ENCODE measurements at regions not wholly inside any gene's neighbourhood (a gene's known extent, or its start where the extent isn't known, plus 50 kb on each side); places are given as distances from the start of the nearest gene placed in this dataset.

DNA sequence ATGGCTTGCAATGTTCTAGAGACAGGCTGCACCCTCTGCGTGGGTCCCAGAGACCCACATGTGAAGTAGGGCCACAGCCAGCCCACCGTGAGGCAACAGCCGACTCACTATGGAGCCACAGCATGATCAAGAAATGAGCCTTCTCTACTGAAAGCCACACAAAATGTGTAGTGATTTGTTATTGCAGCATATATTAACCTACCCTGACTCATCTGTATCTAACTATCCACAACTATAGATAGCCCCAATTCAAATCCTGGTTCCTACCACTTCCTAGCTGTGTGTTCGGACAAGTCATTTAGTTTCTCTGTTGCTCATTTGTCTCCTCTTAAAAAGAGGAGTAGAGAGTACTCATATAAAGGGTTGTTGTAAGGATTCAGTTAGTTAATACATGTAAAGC is 1152.3 kb downstream of the BCL11B start:
- no peaks in the 10 kb centered on the region for H3K4me1 Mint-ChIP-seq
- peaks cover 14% of the 10 kb centered on the region for H3K9me3 Mint-ChIP-seq
- no peak for ATAC-seq (ENCODE audit: low read depth)
- intact Hi-C loops (cut with micrococcal nuclease) = no loop called here
- DNase-seq = no peak
- H3K36me3 Mint-ChIP-seq (ENCODE audit: low read depth) = no peaks in the 10 kb centered on the region
- ChIA-PET CTCF (no interaction called here), POLR2A (no interaction called here)
- no peak overlapping the region for H3K4me3 Mint-ChIP-seq
- no peak overlapping the region for H3K27ac Mint-ChIP-seq
- TF ChIP-seq, protein P1, sequence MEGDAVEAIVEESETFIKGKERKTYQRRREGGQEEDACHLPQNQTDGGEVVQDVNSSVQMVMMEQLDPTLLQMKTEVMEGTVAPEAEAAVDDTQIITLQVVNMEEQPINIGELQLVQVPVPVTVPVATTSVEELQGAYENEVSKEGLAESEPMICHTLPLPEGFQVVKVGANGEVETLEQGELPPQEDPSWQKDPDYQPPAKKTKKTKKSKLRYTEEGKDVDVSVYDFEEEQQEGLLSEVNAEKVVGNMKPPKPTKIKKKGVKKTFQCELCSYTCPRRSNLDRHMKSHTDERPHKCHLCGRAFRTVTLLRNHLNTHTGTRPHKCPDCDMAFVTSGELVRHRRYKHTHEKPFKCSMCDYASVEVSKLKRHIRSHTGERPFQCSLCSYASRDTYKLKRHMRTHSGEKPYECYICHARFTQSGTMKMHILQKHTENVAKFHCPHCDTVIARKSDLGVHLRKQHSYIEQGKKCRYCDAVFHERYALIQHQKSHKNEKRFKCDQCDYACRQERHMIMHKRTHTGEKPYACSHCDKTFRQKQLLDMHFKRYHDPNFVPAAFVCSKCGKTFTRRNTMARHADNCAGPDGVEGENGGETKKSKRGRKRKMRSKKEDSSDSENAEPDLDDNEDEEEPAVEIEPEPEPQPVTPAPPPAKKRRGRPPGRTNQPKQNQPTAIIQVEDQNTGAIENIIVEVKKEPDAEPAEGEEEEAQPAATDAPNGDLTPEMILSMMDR (IDR thresholded peaks at IDR 0.05) = no peak
- H3K27me3 Mint-ChIP-seq = no peaks in the 10 kb centered on the region

DNA sequence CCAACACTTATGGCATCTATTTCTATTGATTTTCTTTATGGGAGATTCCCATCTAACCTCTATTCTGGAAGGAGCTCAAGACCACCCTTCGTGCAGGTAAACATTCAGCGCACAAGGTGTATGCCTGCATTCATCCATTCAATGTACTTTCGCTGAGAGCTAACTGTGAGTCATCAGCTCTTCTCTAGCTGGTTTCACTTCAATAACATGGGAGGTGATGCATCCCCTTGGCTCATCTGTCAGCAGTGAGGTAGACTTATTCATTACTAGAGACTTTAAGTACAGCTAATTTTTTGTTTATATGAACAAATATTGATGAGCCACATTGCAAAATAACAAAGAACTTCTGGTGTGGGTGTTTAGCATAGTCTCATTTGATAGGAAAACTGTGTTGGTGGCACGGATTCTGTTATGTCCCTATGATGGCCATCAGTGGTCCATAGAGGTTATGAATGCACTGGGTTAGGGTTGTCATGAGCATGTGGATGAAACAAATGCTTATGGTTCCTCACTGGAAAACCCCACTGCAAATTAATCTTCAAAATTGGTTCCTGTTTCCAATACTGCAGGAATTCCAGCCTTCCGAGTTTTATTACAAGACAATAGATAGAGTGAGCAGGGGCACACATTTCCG is 1151.0 kb downstream of the BCL11B start:
- Mint-ChIP-seq H3K27ac (no peak overlapping the region), H3K27me3 (no peaks in the 10 kb centered on the region), H3K36me3 (ENCODE audit: low read depth) (no peaks in the 10 kb centered on the region), H3K4me1 (no peaks in the 10 kb centered on the region), H3K4me3 (no peak overlapping the region), H3K9me3 (peaks cover 17% of the 10 kb centered on the region)
- DNase-seq (no peak), ATAC-seq (ENCODE audit: low read depth) (no peak)
- intact Hi-C loops (cut with micrococcal nuclease) = no loop called here
- CTCF ChIA-PET = no interaction called here
- POLR2A ChIA-PET = no interaction called here
- TF ChIP-seq, protein P1 (IDR thresholded peaks at IDR 0.05) = no peak

DNA sequence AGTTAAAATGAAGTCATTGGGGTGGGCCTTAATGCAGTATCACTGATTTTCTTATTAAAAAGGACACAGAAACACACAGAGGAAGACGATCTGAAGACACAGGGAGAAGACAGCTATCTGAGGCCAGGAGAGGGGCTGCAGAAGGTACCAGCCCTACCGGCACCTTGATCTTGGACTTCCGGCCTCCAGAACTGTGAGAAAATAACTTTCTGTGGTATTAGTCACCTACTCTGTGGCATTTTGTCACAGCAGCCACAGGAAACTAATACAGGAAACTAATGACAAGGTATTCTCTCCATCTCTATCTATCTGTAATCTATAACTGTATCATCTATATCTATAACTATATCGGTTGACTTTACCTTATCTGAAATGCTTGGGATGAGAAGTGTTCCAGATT is 1149.5 kb downstream of the BCL11B start:
- H3K4me3 Mint-ChIP-seq = no peak overlapping the region
- intact Hi-C loops (cut with micrococcal nuclease) = no loop called here
- ATAC-seq (ENCODE audit: low read depth) (no peak), DNase-seq (no peak)
- no peak overlapping the region for H3K27ac Mint-ChIP-seq
- POLR2A ChIA-PET = no interaction called here
- TF ChIP-seq, protein P1 (IDR thresholded peaks at IDR 0.05) = no peak
- H3K4me1 Mint-ChIP-seq = no peaks in the 10 kb centered on the region
- H3K27me3 Mint-ChIP-seq = no peaks in the 10 kb centered on the region
- no peaks in the 10 kb centered on the region for H3K36me3 Mint-ChIP-seq (ENCODE audit: low read depth)
- CTCF ChIA-PET = no interaction called here
- H3K9me3 Mint-ChIP-seq = peaks cover 18% of the 10 kb centered on the region

DNA sequence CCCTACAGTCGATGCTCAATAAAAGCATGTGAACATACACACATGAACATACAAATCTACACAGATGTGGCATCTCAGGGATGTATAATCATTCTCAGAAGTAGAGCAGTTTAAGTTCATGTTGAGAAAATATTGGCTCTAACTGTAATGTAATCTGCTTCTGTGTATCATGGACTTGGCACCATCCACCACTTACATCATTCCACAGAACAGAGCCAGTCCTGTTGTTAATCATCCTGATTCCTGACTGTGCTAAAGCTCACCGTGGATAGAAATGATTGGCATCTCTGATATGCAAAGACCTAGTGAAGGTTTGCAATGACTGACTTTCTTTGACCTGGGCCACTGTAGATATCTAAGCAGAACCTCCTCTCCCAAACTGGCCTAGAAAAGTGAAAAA is 1141.3 kb downstream of the BCL11B start:
- TF ChIP-seq, protein P1 (IDR thresholded peaks at IDR 0.05) = no peak
- DNase-seq (no peak), ATAC-seq (ENCODE audit: low read depth) (no peak)
- no peaks in the 10 kb centered on the region for H3K36me3 Mint-ChIP-seq (ENCODE audit: low read depth)
- H3K27ac Mint-ChIP-seq = no peak overlapping the region
- POLR2A ChIA-PET = no interaction called here
- H3K9me3 Mint-ChIP-seq = peaks cover 9% of the 10 kb centered on the region
- no peaks in the 10 kb centered on the region for H3K4me1 Mint-ChIP-seq
- no peak overlapping the region for H3K4me3 Mint-ChIP-seq
- no peaks in the 10 kb centered on the region for H3K27me3 Mint-ChIP-seq
- intact Hi-C loops (cut with micrococcal nuclease) = no loop called here
- CTCF ChIA-PET = no interaction called here

DNA sequence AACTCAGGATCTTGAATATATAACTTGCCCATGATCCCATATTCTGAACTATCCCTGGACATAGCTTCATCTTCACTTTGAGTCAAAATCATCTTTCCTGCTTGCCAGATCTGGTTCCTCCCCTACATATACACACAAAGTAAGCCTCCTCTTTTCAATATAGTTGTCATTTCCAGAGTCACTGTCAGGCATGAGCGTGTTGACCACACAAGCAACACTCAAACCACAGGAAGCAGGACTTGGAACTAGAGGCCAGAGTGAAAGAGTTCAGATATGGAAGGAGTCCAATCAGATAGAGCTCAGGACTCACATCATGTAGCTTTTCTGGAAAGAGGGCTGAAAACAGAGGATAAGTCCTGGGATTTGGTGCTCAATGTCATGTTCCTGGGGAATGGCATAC is 1140.6 kb downstream of the BCL11B start:
- no peak for DNase-seq
- Mint-ChIP-seq H3K27me3 (no peaks in the 10 kb centered on the region), H3K4me1 (no peaks in the 10 kb centered on the region), H3K27ac (no peak overlapping the region), H3K36me3 (ENCODE audit: low read depth) (no peaks in the 10 kb centered on the region), H3K4me3 (no peak overlapping the region), H3K9me3 (peaks cover 7% of the 10 kb centered on the region)
- no peak for ATAC-seq (ENCODE audit: low read depth)
- intact Hi-C loops (cut with micrococcal nuclease) = no loop called here
- TF ChIP-seq, protein P1 (IDR thresholded peaks at IDR 0.05) = no peak
- POLR2A ChIA-PET = no interaction called here
- CTCF ChIA-PET = interaction anchor here (0.6 kb wide), 1 partner anchor 13 kb away, joined by 3 read pairs; no protein-coding TSS in a partner anchor

Data from activated B cell treated with CpG ODN at 0.5 μM for 24 hours (primary cell).